Suprapubic skin (tissue), 4 donors: ENCODE measurements at regions not wholly inside any gene's neighbourhood (a gene's known extent, or its start where the extent isn't known, plus 50 kb on each side); places are given as distances from the start of the nearest gene placed in this dataset.

Source experiments
- CTCF ChIP-seq, 2 donors: fragments of 200-600 bp in 1 of 2; fragments of 450-650 bp in 1 of 2; sonication (generic) in 1 of 2; IDR thresholded peaks; one replicate each; pipeline ENCODE4 v1.5.1; 2016 to 2019; ENCODE audit warnings: antibody characterized with exemption in 2 of 2, mild to moderate bottlenecking in 1 of 2, moderate library complexity in 1 of 2
- EP300 ChIP-seq: sonication (generic); formaldehyde crosslinking; IDR thresholded peaks from one replicate; pipeline ENCODE4 v1.6.1; 2017; ENCODE audit warnings: antibody characterized with exemption
- POLR2A ChIP-seq, 2 donors: fragments of 450-650 bp; IDR thresholded peaks; one replicate each; pipeline ENCODE4 v1.6.1; 2017; ENCODE audit warnings: antibody characterized with exemption in 2 of 2, mild to moderate bottlenecking in 2 of 2, moderate library complexity in 2 of 2
- POLR2AphosphoS5 ChIP-seq, 3 donors: sonication (generic); formaldehyde crosslinking; IDR thresholded peaks; one replicate each; pipeline ENCODE4 v1.6.1; 2017; ENCODE audit warnings: antibody characterized with exemption in 3 of 3

DNA sequence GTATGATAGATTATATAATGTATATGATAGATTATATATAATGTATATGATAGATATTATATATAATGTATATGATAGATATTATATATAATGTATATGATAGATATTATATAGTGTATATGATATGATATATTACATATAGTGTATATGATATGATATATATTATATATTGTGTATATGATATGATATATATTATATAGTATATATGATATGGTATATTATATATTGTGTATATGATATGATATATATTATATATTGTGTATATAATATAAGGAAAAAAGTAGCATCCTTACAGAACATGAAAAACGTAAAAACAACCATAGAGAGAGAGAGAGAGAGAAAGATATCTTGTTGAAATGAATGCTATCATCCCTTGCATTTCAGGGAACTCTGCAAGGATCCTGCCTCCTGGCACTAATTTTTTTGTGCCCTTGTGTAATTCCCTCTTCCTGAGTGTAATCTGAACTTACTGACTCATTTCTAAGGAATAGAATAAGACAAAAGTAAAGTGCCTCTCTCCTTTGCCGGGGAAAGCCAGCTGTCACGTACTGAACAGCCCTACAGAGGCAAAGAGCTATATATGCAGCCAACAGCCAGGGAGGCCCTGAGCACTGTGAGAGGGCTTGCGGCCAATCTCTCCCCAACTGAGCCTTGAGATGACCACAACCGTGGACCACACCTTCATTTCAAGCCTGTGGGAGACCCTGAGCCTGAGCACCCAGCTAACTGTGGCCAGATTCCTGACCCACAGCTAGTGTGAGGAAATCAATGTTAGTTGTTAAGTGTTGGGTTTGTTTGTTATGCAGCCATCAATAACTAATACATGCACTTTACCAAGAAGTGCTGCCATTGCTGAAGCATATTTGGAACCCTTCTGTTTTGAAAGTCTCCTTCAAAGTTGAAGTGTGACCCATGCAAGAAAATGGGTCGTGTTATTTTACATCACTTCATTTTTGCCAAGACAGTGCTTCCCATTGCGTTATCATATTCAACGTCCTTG is 61.1 kb upstream of the EZH2 start:
- TF ChIP-seq POLR2A (IDR thresholded peaks at IDR 0.05): no peak
- TF ChIP-seq CTCF (IDR thresholded peaks at IDR 0.05): no peak
- TF ChIP-seq POLR2AphosphoS5 (IDR thresholded peaks at IDR 0.05): no peak
- TF ChIP-seq EP300: no peak
